PC-9 (cell line): ENCODE measurements at regions not wholly inside any gene's neighbourhood (a gene's known extent, or its start where the extent isn't known, plus 50 kb on each side); places are given as distances from the start of the nearest gene placed in this dataset.

ENCODE experiments used
- CTCF ChIP-seq: fragments of 200-600 bp; sonication (generic); conservative IDR thresholded peaks from 2 replicates; pipeline ENCODE4 v1.6.1; 2017; ENCODE audit warnings: mixed run types, antibody characterized with exemption, mild to moderate bottlenecking, moderate library complexity
- EZH2 ChIP-seq: fragments of 200-600 bp; sonication (generic); IDR thresholded peaks from 2 replicates; pipeline ENCODE4 v1.8.0; 2017; ENCODE audit warnings: antibody characterized with exemption, low read depth

- TF ChIP-seq EZH2, result no peak
- TF ChIP-seq CTCF, result no peak
These were observed 220.2 kb upstream of the SNX7 start for GRCh38 chr1:98441281-98441680.
